ENCODE measurements at regions not wholly inside any gene's neighbourhood (a gene's known extent, or its start where the extent isn't known, plus 50 kb on each side); places are given as distances from the start of the nearest gene placed in this dataset.

DNA sequence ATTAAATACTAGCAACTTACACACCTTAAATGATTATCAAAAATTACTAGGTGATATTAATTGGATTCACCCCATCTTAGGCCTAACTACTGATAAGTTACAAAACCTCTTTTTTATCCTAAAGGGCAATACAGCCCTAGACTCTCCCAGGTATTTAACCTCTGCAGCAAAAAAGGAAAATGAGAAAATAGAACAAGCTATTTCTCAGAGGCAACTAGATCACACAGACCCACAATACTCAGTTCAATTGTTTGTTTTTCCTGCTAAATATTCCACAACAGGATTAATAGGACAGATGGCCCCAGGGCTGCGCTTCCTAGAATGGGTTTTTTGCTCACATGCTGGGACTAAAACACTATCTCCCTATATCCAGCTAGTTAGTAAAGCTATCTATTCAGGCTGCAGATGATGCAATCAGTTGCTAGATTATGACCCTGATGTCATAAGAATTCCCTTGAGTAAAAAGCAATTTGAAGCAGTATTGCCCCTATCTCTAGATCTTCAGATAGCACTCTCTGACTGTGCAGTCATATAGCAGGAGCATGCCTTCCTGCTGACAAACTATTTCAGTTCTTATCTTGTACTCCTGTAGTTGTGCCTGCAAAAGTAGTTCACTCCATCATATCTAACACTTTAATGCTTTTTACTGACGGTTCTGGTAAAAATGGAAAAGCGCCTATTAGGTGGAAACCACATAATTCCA, 1595.5 kb upstream of the TENM4 start:
- TF ChIP-seq, protein P1, sequence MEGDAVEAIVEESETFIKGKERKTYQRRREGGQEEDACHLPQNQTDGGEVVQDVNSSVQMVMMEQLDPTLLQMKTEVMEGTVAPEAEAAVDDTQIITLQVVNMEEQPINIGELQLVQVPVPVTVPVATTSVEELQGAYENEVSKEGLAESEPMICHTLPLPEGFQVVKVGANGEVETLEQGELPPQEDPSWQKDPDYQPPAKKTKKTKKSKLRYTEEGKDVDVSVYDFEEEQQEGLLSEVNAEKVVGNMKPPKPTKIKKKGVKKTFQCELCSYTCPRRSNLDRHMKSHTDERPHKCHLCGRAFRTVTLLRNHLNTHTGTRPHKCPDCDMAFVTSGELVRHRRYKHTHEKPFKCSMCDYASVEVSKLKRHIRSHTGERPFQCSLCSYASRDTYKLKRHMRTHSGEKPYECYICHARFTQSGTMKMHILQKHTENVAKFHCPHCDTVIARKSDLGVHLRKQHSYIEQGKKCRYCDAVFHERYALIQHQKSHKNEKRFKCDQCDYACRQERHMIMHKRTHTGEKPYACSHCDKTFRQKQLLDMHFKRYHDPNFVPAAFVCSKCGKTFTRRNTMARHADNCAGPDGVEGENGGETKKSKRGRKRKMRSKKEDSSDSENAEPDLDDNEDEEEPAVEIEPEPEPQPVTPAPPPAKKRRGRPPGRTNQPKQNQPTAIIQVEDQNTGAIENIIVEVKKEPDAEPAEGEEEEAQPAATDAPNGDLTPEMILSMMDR (IDR thresholded peaks at IDR 0.05) = no peak
- no peak for TF ChIP-seq POLR2A (IDR thresholded peaks at IDR 0.05)

All from Peyer's patch (tissue), 4 donors.